ENCODE measurements at regions not wholly inside any gene's neighbourhood (a gene's known extent, or its start where the extent isn't known, plus 50 kb on each side); places are given as distances from the start of the nearest gene placed in this dataset.

- no peaks in the 10 kb centered on the region for H3K36me3 ChIP-seq (replicated peaks in 1 of 2)
- intact Hi-C loops (cut with DNase I) = no loop called here
- no peaks in the 10 kb centered on the region for H3K4me1 ChIP-seq (replicated peaks in 1 of 2)
- DNase-seq = no peak
- 6 to 21% (median 14%) methylated on average over 2 of the region's 2 CpGs for WGBS, 4 donors
- H3K4me3 ChIP-seq = no peak overlapping the region
- H3K9me3 ChIP-seq (replicated peaks in 1 of 3) = no peaks in the 10 kb centered on the region
- H3K27me3 ChIP-seq = no peaks in the 10 kb centered on the region
- TF ChIP-seq POLR2A (IDR thresholded peaks at IDR 0.05) (no peak), CTCF (IDR thresholded peaks at IDR 0.05) (no peak)
- no peak overlapping the region for H3K27ac ChIP-seq
Measured at GRCh38 chr14:105887692-105888091, 361.3 kb downstream of the TMEM121 start.

- no peaks in the 10 kb centered on the region for H3K4me1 ChIP-seq (replicated peaks in 1 of 2)
- peak in 1 of 7 donors; percentile 3 for DNase-seq
- no peak for TF ChIP-seq POLR2A (IDR thresholded peaks at IDR 0.05)
- TF ChIP-seq CTCF (IDR thresholded peaks at IDR 0.05) = no peak
- 70 to 79% (median 77%) methylated on average over 2 of the region's 2 CpGs for WGBS, 4 donors
- intact Hi-C loops (cut with DNase I) = no loop called here
- no peaks in the 10 kb centered on the region for H3K36me3 ChIP-seq (replicated peaks in 1 of 2)
- no peak overlapping the region for H3K27ac ChIP-seq
- H3K9me3 ChIP-seq (replicated peaks in 1 of 3) = no peaks in the 10 kb centered on the region
- no peaks in the 10 kb centered on the region for H3K27me3 ChIP-seq
- H3K4me3 ChIP-seq = no peak overlapping the region
Measured at GRCh38 chr14:105888151-105888550, 361.8 kb downstream of the TMEM121 start.

- H3K36me3 ChIP-seq (replicated peaks in 1 of 2) = no peaks in the 10 kb centered on the region
- H3K27ac ChIP-seq = no peak overlapping the region
- whole genome bisulfite sequencing, 4 donors = 64 to 72% (median 69%) methylated on average over 11 to 20 of the region's 20 CpGs
- TF ChIP-seq POLR2A (IDR thresholded peaks at IDR 0.05) (no peak), CTCF (IDR thresholded peaks at IDR 0.05) (no peak)
- peak in 2 of 7 donors; percentile 3 to 25 for DNase-seq
- no peak overlapping the region for H3K4me3 ChIP-seq
- H3K9me3 ChIP-seq (replicated peaks in 1 of 3) = no peaks in the 10 kb centered on the region
- H3K27me3 ChIP-seq = no peaks in the 10 kb centered on the region
- intact Hi-C loops (cut with DNase I) = no loop called here
- no peaks in the 10 kb centered on the region for H3K4me1 ChIP-seq (replicated peaks in 1 of 2)
Measured at GRCh38 chr14:105888784-105889665, 362.6 kb downstream of the TMEM121 start.

GRCh38 chr14:105889666-105890473, 363.5 kb downstream of the TMEM121 start:
- H3K27ac ChIP-seq = no peak overlapping the region
- WGBS, 4 donors = 56 to 64% (median 61%) methylated on average over 6 to 10 of the region's 10 CpGs
- H3K4me1 ChIP-seq (replicated peaks in 1 of 2) = no peaks in the 10 kb centered on the region
- TF ChIP-seq POLR2A (IDR thresholded peaks at IDR 0.05) (no peak), CTCF (IDR thresholded peaks at IDR 0.05) (no peak)
- DNase-seq = peak in 2 of 7 donors; percentile 1 to 58
- intact Hi-C loops (cut with DNase I) = no loop called here
- no peak overlapping the region for H3K4me3 ChIP-seq
- no peaks in the 10 kb centered on the region for H3K9me3 ChIP-seq (replicated peaks in 1 of 3)
- H3K27me3 ChIP-seq = no peaks in the 10 kb centered on the region
- no peaks in the 10 kb centered on the region for H3K36me3 ChIP-seq (replicated peaks in 1 of 2)
